ENCODE measurements at regions not wholly inside any gene's neighbourhood (a gene's known extent, or its start where the extent isn't known, plus 50 kb on each side); places are given as distances from the start of the nearest gene placed in this dataset.

DNA sequence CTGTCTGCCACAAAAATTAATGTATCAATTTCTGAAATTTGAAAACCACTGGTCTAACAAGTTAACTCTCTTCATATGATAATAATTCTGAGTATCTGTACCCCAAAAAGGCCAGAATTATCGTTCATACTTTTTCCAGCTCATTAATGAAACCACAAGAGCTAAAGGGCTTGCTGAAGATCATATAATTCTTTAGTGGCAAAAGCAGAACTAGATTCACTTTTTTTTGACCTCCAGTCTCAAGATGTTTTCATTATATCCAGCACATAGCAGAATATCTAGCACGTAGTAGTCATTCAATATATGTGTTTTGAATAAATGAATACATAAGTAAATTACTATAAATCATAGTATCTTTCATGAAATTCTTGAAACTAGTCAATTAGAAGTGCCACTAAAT, 246.7 kb upstream of the KCNH8 start:
- TF ChIP-seq, protein P1, sequence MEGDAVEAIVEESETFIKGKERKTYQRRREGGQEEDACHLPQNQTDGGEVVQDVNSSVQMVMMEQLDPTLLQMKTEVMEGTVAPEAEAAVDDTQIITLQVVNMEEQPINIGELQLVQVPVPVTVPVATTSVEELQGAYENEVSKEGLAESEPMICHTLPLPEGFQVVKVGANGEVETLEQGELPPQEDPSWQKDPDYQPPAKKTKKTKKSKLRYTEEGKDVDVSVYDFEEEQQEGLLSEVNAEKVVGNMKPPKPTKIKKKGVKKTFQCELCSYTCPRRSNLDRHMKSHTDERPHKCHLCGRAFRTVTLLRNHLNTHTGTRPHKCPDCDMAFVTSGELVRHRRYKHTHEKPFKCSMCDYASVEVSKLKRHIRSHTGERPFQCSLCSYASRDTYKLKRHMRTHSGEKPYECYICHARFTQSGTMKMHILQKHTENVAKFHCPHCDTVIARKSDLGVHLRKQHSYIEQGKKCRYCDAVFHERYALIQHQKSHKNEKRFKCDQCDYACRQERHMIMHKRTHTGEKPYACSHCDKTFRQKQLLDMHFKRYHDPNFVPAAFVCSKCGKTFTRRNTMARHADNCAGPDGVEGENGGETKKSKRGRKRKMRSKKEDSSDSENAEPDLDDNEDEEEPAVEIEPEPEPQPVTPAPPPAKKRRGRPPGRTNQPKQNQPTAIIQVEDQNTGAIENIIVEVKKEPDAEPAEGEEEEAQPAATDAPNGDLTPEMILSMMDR (IDR thresholded peaks at IDR 0.05) = no peak
- no peak for TF ChIP-seq POLR2A (IDR thresholded peaks at IDR 0.05)
